ENCODE measurements at regions not wholly inside any gene's neighbourhood (a gene's known extent, or its start where the extent isn't known, plus 50 kb on each side); places are given as distances from the start of the nearest gene placed in this dataset.

DNA sequence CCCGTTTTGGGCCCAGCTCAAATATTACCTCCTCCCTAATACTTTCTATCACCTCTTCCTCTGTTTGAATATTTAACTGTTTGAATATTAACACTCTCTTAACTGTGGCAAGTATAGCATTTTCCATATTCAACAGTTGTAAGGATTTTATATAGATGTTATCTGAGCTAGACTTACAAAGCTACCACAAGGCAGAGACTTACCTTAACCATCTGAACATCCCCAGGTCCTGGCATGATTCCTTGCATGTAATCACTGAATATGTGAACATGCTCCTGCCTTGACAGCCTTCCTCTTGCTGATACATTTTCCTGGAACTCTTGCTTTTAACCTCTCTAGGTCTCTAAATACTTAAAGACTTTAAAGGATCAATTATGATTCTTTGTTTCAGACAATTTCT lies 182.4 kb downstream of the MCHR2 start:
- TF ChIP-seq, protein P1, sequence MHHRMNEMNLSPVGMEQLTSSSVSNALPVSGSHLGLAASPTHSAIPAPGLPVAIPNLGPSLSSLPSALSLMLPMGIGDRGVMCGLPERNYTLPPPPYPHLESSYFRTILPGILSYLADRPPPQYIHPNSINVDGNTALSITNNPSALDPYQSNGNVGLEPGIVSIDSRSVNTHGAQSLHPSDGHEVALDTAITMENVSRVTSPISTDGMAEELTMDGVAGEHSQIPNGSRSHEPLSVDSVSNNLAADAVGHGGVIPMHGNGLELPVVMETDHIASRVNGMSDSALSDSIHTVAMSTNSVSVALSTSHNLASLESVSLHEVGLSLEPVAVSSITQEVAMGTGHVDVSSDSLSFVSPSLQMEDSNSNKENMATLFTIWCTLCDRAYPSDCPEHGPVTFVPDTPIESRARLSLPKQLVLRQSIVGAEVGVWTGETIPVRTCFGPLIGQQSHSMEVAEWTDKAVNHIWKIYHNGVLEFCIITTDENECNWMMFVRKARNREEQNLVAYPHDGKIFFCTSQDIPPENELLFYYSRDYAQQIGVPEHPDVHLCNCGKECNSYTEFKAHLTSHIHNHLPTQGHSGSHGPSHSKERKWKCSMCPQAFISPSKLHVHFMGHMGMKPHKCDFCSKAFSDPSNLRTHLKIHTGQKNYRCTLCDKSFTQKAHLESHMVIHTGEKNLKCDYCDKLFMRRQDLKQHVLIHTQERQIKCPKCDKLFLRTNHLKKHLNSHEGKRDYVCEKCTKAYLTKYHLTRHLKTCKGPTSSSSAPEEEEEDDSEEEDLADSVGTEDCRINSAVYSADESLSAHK (tag by site-specific recombination; IDR thresholded peaks at IDR 0.05): no peak
- TF ChIP-seq ZNF701 (tag by site-specific recombination; IDR thresholded peaks at IDR 0.05) (no peak), ZBTB20 (tag by site-specific recombination; IDR thresholded peaks at IDR 0.05) (no peak), ZNF311 (tag by site-specific recombination; IDR thresholded peaks at IDR 0.05; ENCODE audit: borderline replicate concordance) (no peak), ZSCAN16 (tag by site-specific recombination; IDR thresholded peaks at IDR 0.05) (no peak), ZNF626 (tag by site-specific recombination; IDR thresholded peaks at IDR 0.05) (no peak), ZBTB21 (tag by site-specific recombination; IDR thresholded peaks at IDR 0.05) (no peak), ZNF558 (tag by site-specific recombination; IDR thresholded peaks at IDR 0.05) (no peak), ZNF777 (tag by site-specific recombination; IDR thresholded peaks at IDR 0.05; ENCODE audit: borderline replicate concordance) (no peak)
- TF ChIP-seq, protein P2, sequence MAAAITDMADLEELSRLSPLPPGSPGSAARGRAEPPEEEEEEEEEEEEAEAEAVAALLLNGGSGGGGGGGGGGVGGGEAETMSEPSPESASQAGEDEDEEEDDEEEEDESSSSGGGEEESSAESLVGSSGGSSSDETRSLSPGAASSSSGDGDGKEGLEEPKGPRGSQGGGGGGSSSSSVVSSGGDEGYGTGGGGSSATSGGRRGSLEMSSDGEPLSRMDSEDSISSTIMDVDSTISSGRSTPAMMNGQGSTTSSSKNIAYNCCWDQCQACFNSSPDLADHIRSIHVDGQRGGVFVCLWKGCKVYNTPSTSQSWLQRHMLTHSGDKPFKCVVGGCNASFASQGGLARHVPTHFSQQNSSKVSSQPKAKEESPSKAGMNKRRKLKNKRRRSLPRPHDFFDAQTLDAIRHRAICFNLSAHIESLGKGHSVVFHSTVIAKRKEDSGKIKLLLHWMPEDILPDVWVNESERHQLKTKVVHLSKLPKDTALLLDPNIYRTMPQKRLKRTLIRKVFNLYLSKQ (tag by site-specific recombination; IDR thresholded peaks at IDR 0.05; ENCODE audit: borderline replicate concordance): no peak
- TF ChIP-seq, protein P3, sequence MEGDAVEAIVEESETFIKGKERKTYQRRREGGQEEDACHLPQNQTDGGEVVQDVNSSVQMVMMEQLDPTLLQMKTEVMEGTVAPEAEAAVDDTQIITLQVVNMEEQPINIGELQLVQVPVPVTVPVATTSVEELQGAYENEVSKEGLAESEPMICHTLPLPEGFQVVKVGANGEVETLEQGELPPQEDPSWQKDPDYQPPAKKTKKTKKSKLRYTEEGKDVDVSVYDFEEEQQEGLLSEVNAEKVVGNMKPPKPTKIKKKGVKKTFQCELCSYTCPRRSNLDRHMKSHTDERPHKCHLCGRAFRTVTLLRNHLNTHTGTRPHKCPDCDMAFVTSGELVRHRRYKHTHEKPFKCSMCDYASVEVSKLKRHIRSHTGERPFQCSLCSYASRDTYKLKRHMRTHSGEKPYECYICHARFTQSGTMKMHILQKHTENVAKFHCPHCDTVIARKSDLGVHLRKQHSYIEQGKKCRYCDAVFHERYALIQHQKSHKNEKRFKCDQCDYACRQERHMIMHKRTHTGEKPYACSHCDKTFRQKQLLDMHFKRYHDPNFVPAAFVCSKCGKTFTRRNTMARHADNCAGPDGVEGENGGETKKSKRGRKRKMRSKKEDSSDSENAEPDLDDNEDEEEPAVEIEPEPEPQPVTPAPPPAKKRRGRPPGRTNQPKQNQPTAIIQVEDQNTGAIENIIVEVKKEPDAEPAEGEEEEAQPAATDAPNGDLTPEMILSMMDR (tag by site-specific recombination; IDR thresholded peaks at IDR 0.05): no peak
- TF ChIP-seq, protein P4, sequence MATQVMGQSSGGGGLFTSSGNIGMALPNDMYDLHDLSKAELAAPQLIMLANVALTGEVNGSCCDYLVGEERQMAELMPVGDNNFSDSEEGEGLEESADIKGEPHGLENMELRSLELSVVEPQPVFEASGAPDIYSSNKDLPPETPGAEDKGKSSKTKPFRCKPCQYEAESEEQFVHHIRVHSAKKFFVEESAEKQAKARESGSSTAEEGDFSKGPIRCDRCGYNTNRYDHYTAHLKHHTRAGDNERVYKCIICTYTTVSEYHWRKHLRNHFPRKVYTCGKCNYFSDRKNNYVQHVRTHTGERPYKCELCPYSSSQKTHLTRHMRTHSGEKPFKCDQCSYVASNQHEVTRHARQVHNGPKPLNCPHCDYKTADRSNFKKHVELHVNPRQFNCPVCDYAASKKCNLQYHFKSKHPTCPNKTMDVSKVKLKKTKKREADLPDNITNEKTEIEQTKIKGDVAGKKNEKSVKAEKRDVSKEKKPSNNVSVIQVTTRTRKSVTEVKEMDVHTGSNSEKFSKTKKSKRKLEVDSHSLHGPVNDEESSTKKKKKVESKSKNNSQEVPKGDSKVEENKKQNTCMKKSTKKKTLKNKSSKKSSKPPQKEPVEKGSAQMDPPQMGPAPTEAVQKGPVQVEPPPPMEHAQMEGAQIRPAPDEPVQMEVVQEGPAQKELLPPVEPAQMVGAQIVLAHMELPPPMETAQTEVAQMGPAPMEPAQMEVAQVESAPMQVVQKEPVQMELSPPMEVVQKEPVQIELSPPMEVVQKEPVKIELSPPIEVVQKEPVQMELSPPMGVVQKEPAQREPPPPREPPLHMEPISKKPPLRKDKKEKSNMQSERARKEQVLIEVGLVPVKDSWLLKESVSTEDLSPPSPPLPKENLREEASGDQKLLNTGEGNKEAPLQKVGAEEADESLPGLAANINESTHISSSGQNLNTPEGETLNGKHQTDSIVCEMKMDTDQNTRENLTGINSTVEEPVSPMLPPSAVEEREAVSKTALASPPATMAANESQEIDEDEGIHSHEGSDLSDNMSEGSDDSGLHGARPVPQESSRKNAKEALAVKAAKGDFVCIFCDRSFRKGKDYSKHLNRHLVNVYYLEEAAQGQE (tag by site-specific recombination; IDR thresholded peaks at IDR 0.05): no peak
- TF ChIP-seq, protein P5, sequence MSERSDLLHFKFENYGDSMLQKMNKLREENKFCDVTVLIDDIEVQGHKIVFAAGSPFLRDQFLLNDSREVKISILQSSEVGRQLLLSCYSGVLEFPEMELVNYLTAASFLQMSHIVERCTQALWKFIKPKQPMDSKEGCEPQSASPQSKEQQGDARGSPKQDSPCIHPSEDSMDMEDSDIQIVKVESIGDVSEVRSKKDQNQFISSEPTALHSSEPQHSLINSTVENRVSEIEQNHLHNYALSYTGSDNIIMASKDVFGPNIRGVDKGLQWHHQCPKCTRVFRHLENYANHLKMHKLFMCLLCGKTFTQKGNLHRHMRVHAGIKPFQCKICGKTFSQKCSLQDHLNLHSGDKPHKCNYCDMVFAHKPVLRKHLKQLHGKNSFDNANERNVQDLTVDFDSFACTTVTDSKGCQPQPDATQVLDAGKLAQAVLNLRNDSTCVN (tag by site-specific recombination; optimal IDR thresholded peaks at IDR 0.05): no peak
- TF ChIP-seq, protein P6, sequence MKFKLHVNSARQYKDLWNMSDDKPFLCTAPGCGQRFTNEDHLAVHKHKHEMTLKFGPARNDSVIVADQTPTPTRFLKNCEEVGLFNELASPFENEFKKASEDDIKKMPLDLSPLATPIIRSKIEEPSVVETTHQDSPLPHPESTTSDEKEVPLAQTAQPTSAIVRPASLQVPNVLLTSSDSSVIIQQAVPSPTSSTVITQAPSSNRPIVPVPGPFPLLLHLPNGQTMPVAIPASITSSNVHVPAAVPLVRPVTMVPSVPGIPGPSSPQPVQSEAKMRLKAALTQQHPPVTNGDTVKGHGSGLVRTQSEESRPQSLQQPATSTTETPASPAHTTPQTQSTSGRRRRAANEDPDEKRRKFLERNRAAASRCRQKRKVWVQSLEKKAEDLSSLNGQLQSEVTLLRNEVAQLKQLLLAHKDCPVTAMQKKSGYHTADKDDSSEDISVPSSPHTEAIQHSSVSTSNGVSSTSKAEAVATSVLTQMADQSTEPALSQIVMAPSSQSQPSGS (tag by site-specific recombination; IDR thresholded peaks at IDR 0.05; ENCODE audit: low read depth): no peak

All from HEK293 (cell line).